ENCODE measurements at regions not wholly inside any gene's neighbourhood (a gene's known extent, or its start where the extent isn't known, plus 50 kb on each side); places are given as distances from the start of the nearest gene placed in this dataset.
"Not testable (repeated sequence)": the region's sequence is repeated elsewhere in the genome, so short reads cannot be mapped to it uniquely, and the experiment has no call there.

GRCh38 chr15:24733659-24734058 lies 58.1 kb downstream of the NPAP1 start:
- DNase-seq (ENCODE audit: low read depth in 2 of 2) = no peak

GRCh38 chr15:24734396-24734795 lies 58.8 kb downstream of the NPAP1 start:
- no peak for DNase-seq (ENCODE audit: low read depth in 2 of 2)

- DNase-seq (ENCODE audit: low read depth in 2 of 2) = no peak
These were observed 69.7 kb downstream of the NPAP1 start for GRCh38 chr15:24745290-24745689.

- no peak for DNase-seq (ENCODE audit: low read depth in 2 of 2)
These were observed 70.5 kb downstream of the NPAP1 start for GRCh38 chr15:24746094-24746493.

- no peak for DNase-seq (ENCODE audit: low read depth in 2 of 2)
These were observed 71.8 kb downstream of the NPAP1 start for GRCh38 chr15:24747376-24747775.

- no peak for DNase-seq (ENCODE audit: low read depth in 2 of 2)
These were observed 73.4 kb downstream of the NPAP1 start for GRCh38 chr15:24748812-24749439.

- DNase-seq (ENCODE audit: low read depth in 2 of 2) = no peak
These were observed 76.8 kb downstream of the NPAP1 start for GRCh38 chr15:24752354-24752753.

GRCh38 chr15:24756101-24756500 lies 80.5 kb downstream of the NPAP1 start:
- no peak for DNase-seq (ENCODE audit: low read depth in 2 of 2)

GRCh38 chr15:24760066-24760465 lies 84.5 kb downstream of the NPAP1 start:
- no peak for DNase-seq (ENCODE audit: low read depth in 2 of 2)

GRCh38 chr15:24761704-24762302 lies 86.2 kb downstream of the NPAP1 start:
- no peak for DNase-seq (ENCODE audit: low read depth in 2 of 2)

- no peak for DNase-seq (ENCODE audit: low read depth in 2 of 2)
These were observed 88.3 kb downstream of the NPAP1 start for GRCh38 chr15:24763891-24764290.

GRCh38 chr15:24764375-24765171 lies 89.0 kb downstream of the NPAP1 start:
- DNase-seq (ENCODE audit: low read depth in 2 of 2) = no peak

GRCh38 chr15:24766511-24767133 lies 91.0 kb downstream of the NPAP1 start:
- no peak for DNase-seq (ENCODE audit: low read depth in 2 of 2)

- DNase-seq (ENCODE audit: low read depth in 2 of 2) = no peak
These were observed 96.7 kb downstream of the NPAP1 start for GRCh38 chr15:24772266-24772665.

- peak; percentile 31 to 39 for DNase-seq (ENCODE audit: low read depth in 2 of 2)
These were observed 97.3 kb downstream of the NPAP1 start for GRCh38 chr15:24772686-24773373.

- DNase-seq (ENCODE audit: low read depth in 2 of 2) = no peak
These were observed 101.7 kb downstream of the NPAP1 start for GRCh38 chr15:24777307-24777706.

- no peak for DNase-seq (ENCODE audit: low read depth in 2 of 2)
These were observed 108.9 kb downstream of the NPAP1 start for GRCh38 chr15:24784506-24784905.

- no peak for DNase-seq (ENCODE audit: low read depth in 2 of 2)
These were observed 110.8 kb downstream of the NPAP1 start for GRCh38 chr15:24786347-24786746.

GRCh38 chr15:24802624-24803023 lies 127.0 kb downstream of the NPAP1 start:
- not testable (repeated sequence) for DNase-seq (ENCODE audit: low read depth in 2 of 2)

- DNase-seq (ENCODE audit: low read depth in 2 of 2) = no peak
These were observed 135.1 kb upstream of the SNRPN start for GRCh38 chr15:24819680-24820079.

GRCh38 chr15:24823473-24823872 lies 131.3 kb upstream of the SNRPN start:
- no peak for DNase-seq (ENCODE audit: low read depth in 2 of 2)

GRCh38 chr15:24832282-24832681 lies 122.5 kb upstream of the SNRPN start:
- no peak for DNase-seq (ENCODE audit: low read depth in 2 of 2)
